Transverse colon (tissue), 4 donors: ENCODE measurements at regions not wholly inside any gene's neighbourhood (a gene's known extent, or its start where the extent isn't known, plus 50 kb on each side); places are given as distances from the start of the nearest gene placed in this dataset.

ENCODE experiments used
- DNase-seq: peaks from one replicate; pipeline ENCODE4 v3.0.0-alpha.2; 2019
- H3K27ac ChIP-seq, 4 donors: fragments of 200-600 bp; sonication (generic); 2 replicates each; pipeline ENCODE4 v1.5.1; 2016 to 2018; ENCODE audit warnings: inconsistent platforms in 4 of 4
- H3K27me3 ChIP-seq: fragments of 200-600 bp; sonication (generic); 2 replicates; pipeline ENCODE4 v1.5.1; 2017; ENCODE audit warnings: inconsistent platforms
- H3K36me3 ChIP-seq, 4 donors: fragments of 200-600 bp; sonication (generic); 2 replicates each; pipeline ENCODE4 v1.5.1; 2017 to 2019; ENCODE audit warnings: inconsistent platforms in 4 of 4
- H3K4me1 ChIP-seq, 4 donors: fragments of 200-600 bp; sonication (generic); 2 replicates each; pipeline ENCODE4 v1.5.1; 2017 to 2020; ENCODE audit warnings: inconsistent platforms in 4 of 4
- H3K4me3 ChIP-seq, 4 donors: fragments of 200-600 bp; sonication (generic); 1 replicate in 1 of 4; 2 replicates in 3 of 4; pipeline versions ENCODE4 v1.5.1 to v1.6.1; 2017 to 2019; ENCODE audit warnings: inconsistent platforms in 4 of 4
- H3K9me3 ChIP-seq, 2 donors: fragments of 200-600 bp; sonication (generic); 2 replicates each; pipeline ENCODE4 v1.5.1; 2017 to 2019; ENCODE audit warnings: inconsistent platforms in 2 of 2
- CTCF ChIP-seq, 5 experiments: fragments of 200-600 bp in 3 of 5; fragments of 450-650 bp in 2 of 5; sonication (generic) in 3 of 5; IDR thresholded peaks; 1 replicate in 2 of 5; 2 replicates in 3 of 5; pipeline ENCODE4 v1.5.1; 2016 to 2017; ENCODE audit warnings: antibody characterized with exemption in 5 of 5, inconsistent platforms in 3 of 5, mild to moderate bottlenecking in 2 of 5, moderate library complexity in 1 of 5
- EP300 ChIP-seq: sonication (generic); formaldehyde crosslinking; IDR thresholded peaks from one replicate; pipeline ENCODE4 v1.6.1; 2017; ENCODE audit warnings: antibody characterized with exemption, low read depth
- POLR2A ChIP-seq: fragments of 450-650 bp; IDR thresholded peaks from one replicate; pipeline ENCODE4 v1.6.1; 2016; ENCODE audit warnings: antibody characterized with exemption, mild to moderate bottlenecking, moderate library complexity
- POLR2AphosphoS5 ChIP-seq, 3 donors: sonication (generic); formaldehyde crosslinking; IDR thresholded peaks; one replicate each; pipeline ENCODE4 v1.6.1; 2016; ENCODE audit warnings: antibody characterized with exemption in 3 of 3
- WGBS, 2 donors: methylation state at CpG; one replicate each; pipeline ENCODE4 v1.1.5; 2018; ENCODE audit warnings: low coverage in 1 of 2; 5-methylcytosine and 5-hydroxymethylcytosine counted together
- in situ Hi-C, 4 donors: fragments of 200-750 bp; cut with MboI; loops; one replicate each; pipeline versions ENCODE4 v1.15.0 to v1.15.1; 2017; ENCODE audit warnings: low sequenced_read_pairs in 3 of 4, low pct_ligation_motif_present in 1 of 4, low pct_unique_long_range_greater_than_20kb in 1 of 4
- intact Hi-C: fragments of 100-400 bp; cut with DNase I; formaldehyde crosslinking; loops from one replicate; pipeline ENCODE4 v1.15.1; 2023; ENCODE audit warnings: low total_unique reads

- TF ChIP-seq POLR2A (no peak), EP300 (no peak), POLR2AphosphoS5 (IDR thresholded peaks at IDR 0.05) (no peak), CTCF (IDR thresholded peaks at IDR 0.05) (no peak)
- H3K4me3 ChIP-seq, result no peak overlapping the region
- DNase-seq, result no peak
- WGBS, 2 donors, result 44 to 57% methylated on average over 2 of the region's 2 CpGs
- no peak overlapping the region for H3K27ac ChIP-seq
- intact Hi-C loops (no loop called here), in situ Hi-C loops (no loop called here)
- H3K36me3 ChIP-seq, result no peaks in the 10 kb centered on the region
- H3K9me3 ChIP-seq, result peaks cover 0 to 3% of the 10 kb centered on the region in 2 donors
- no peaks in the 10 kb centered on the region for H3K27me3 ChIP-seq
- no peaks in the 10 kb centered on the region for H3K4me1 ChIP-seq
Measured at GRCh38 chr1:193365966-193366365, 179.6 kb upstream of the B3GALT2 start.

- intact Hi-C loops, result no loop called here
- WGBS, 2 donors, result 88 to 100% methylated on average over 3 to 5 of the region's 5 CpGs
Measured at GRCh38 chr1:193359631-193360030, 173.2 kb upstream of the B3GALT2 start.

GRCh38 chr1:193358419-193358818, 172.0 kb upstream of the B3GALT2 start:
- intact Hi-C loops (no loop called here), in situ Hi-C loops (no loop called here)
- no peak for DNase-seq
- Histone ChIP-seq H3K27ac (no peak overlapping the region), H3K4me3 (no peak overlapping the region), H3K4me1 (peaks cover 0 to 17% (median 2%) of the 10 kb centered on the region in 4 donors), H3K9me3 (no peaks in the 10 kb centered on the region), H3K27me3 (no peaks in the 10 kb centered on the region), H3K36me3 (no peaks in the 10 kb centered on the region)
- no peak for TF ChIP-seq EP300
- no peak for TF ChIP-seq CTCF (IDR thresholded peaks at IDR 0.05)
- no peak for TF ChIP-seq POLR2AphosphoS5 (IDR thresholded peaks at IDR 0.05)
- TF ChIP-seq POLR2A, result no peak
- 74 to 86% methylated on average over 3 of the region's 3 CpGs for WGBS, 2 donors

More at GRCh38 chr1:193359631-193360030, 173.2 kb upstream of the B3GALT2 start:
- no peak for DNase-seq
- in situ Hi-C loops, result no loop called here
- Histone ChIP-seq H3K27me3 (no peaks in the 10 kb centered on the region), H3K4me1 (peaks cover 0 to 17% (median 2%) of the 10 kb centered on the region in 4 donors), H3K4me3 (no peak overlapping the region), H3K27ac (no peak overlapping the region), H3K9me3 (no peaks in the 10 kb centered on the region), H3K36me3 (no peaks in the 10 kb centered on the region)
- TF ChIP-seq POLR2AphosphoS5 (IDR thresholded peaks at IDR 0.05) (no peak), POLR2A (no peak), CTCF (IDR thresholded peaks at IDR 0.05) (no peak), EP300 (no peak)

GRCh38 chr1:193356249-193356648, 169.8 kb upstream of the B3GALT2 start:
- TF ChIP-seq EP300, result no peak
- no peak for TF ChIP-seq CTCF (IDR thresholded peaks at IDR 0.05)
- no peak for TF ChIP-seq POLR2AphosphoS5 (IDR thresholded peaks at IDR 0.05)
- DNase-seq, result no peak
- intact Hi-C loops, result no loop called here
- Histone ChIP-seq H3K4me1 (peaks cover 0 to 17% (median 2%) of the 10 kb centered on the region in 4 donors), H3K36me3 (no peaks in the 10 kb centered on the region), H3K4me3 (no peak overlapping the region), H3K27ac (peak overlapping the region in 1 of 4 donors; percentile 71), H3K9me3 (no peaks in the 10 kb centered on the region), H3K27me3 (no peaks in the 10 kb centered on the region)
- in situ Hi-C loops, result no loop called here
- WGBS, 2 donors, result 82 to 90% methylated on average over 2 to 4 of the region's 4 CpGs
